ENCODE measurements at regions not wholly inside any gene's neighbourhood (a gene's known extent, or its start where the extent isn't known, plus 50 kb on each side); places are given as distances from the start of the nearest gene placed in this dataset.

DNA sequence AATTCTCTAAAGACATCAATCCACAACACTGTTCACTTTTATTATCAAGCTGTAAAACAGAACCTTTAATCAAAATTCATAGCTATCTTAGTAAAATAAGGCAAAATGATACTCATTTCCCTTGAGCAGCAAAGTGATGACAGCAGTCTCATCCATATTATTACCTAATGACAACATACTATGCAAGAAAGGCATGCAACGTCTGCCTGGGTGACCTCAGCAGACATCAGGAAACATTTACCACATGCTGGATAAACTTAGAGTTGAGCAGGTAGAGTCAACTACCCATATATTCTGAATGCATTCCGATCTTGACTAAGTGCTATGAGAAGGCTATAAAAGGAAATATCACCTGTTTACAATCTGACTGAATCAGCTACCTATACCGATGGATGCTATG, 145.1 kb downstream of the SIPA1L2 start:
- Histone ChIP-seq H3K23ac (ENCODE audit: insufficient read length) (no peak overlapping the region), H2BK20ac (ENCODE audit: low read length) (no peak overlapping the region), H2BK15ac (ENCODE audit: low read length) (no peak overlapping the region), H3K27me3 (replicated peaks in 1 of 4; ENCODE audit: control insufficient read depth in 3 of 4, extremely low read depth in 1 of 4, insufficient read depth in 3 of 4, low read length in 3 of 4) (no peaks in the 10 kb centered on the region), H2BK120ac (replicated peaks; ENCODE audit: low read depth, low read length) (no peak overlapping the region), H2BK12ac (ENCODE audit: low read depth, low read length) (no peak overlapping the region), H3K9ac (replicated peaks in 1 of 4; ENCODE audit: extremely low read depth in 1 of 4, low read depth in 3 of 4, low read length in 3 of 4) (no peak overlapping the region), H3K14ac (ENCODE audit: insufficient read length) (no peak overlapping the region), H3K27ac (ENCODE audit: low read depth, low read length) (no peak overlapping the region), H3K79me2 (ENCODE audit: control insufficient read depth in 1 of 2, insufficient read depth in 2 of 2, low read length in 2 of 2) (no peaks in the 10 kb centered on the region), H2AK5ac (ENCODE audit: low read depth, low read length) (no peak overlapping the region), H3K36me3 (ENCODE audit: control insufficient read depth in 2 of 4, insufficient read depth in 4 of 4, low read length in 3 of 4) (no peaks in the 10 kb centered on the region; a peak in 1 of 8 replicates), H2BK5ac (ENCODE audit: low read depth, low read length) (no peak overlapping the region), H3K9me3 (ENCODE audit: insufficient read depth in 2 of 2, low read depth in 1 of 2, low read length in 1 of 2) (no peaks in the 10 kb centered on the region), H3K23me2 (ENCODE audit: low read depth, low read length) (no peaks in the 10 kb centered on the region), H3K79me1 (ENCODE audit: low read depth, low read length) (no peaks in the 10 kb centered on the region), H3K4me1 (replicated peaks in 1 of 4; ENCODE audit: control insufficient read depth in 3 of 4, insufficient read depth in 4 of 4, low read length in 3 of 4) (no peaks in the 10 kb centered on the region), H3K56ac (replicated peaks; ENCODE audit: insufficient read length, low read depth, low read length) (no peak overlapping the region), H3K4me3 (ENCODE audit: extremely low read depth in 1 of 4, insufficient read depth in 2 of 4, low read depth in 3 of 4, low read length in 4 of 4) (no peak overlapping the region), H3K4ac (replicated peaks; ENCODE audit: insufficient read length, low read depth, low read length) (no peak overlapping the region), H4K5ac (ENCODE audit: insufficient read length, low read depth, low read length) (no peak overlapping the region), H4K91ac (replicated peaks; ENCODE audit: insufficient read length, low read length) (no peak overlapping the region), H4K8ac (ENCODE audit: extremely low read depth, insufficient read depth, low read length) (no peak overlapping the region), H4K20me1 (replicated peaks in 1 of 2; ENCODE audit: control insufficient read depth in 1 of 2, insufficient read depth in 2 of 2, low read length in 2 of 2) (peaks cover 0 to 3% of the 10 kb centered on the region in 2 experiments), H3K4me2 (ENCODE audit: insufficient read depth in 1 of 2, low read depth in 2 of 2, low read length in 2 of 2) (no peak overlapping the region), H2AFZ (ENCODE audit: low read length) (no peak overlapping the region), H3K18ac (ENCODE audit: extremely low read depth, low read length) (no peak overlapping the region)
- no peak for DNase-seq (ENCODE audit: low read depth in 1 of 2, low spot score in 2 of 2)
- WGBS, 2 experiments (ENCODE audit: extremely low coverage in 1 of 2, insufficient coverage in 1 of 2, insufficient read length in 1 of 2, insufficient replicate concordance in 2 of 2, low coverage in 1 of 2, low lambda C conversion rate in 2 of 2, missing lambda C conversion rate in 1 of 2): 69% methylated on average over 3 of the region's 3 CpGs; no CpG with 5 or more reads in 1 of the 2 experiments
- ChIA-PET POLR2A (ENCODE audit: partially characterized antibody) (no interaction called here), CTCF (ENCODE audit: partially characterized antibody) (interaction anchor here (1.0 to 1.6 kb wide), 3 partner anchors 10 to 11 kb away, joined by 3 to 4 read pairs (median 3); no protein-coding TSS in a partner anchor)
- FAIRE-seq: no peak
- TF ChIP-seq EZH2 (IDR thresholded peaks at IDR 0.05; ENCODE audit: low read depth, low read length, severe bottlenecking) (no peak), ASH2L (IDR thresholded peaks at IDR 0.05; ENCODE audit: low read length) (no peak), CBX8 (IDR thresholded peaks at IDR 0.05; ENCODE audit: borderline replicate concordance, low read depth, low read length) (no peak), BCL11A (IDR thresholded peaks at IDR 0.05; ENCODE audit: low read depth in 2 of 2, low read length in 2 of 2) (no peak), RXRA (IDR thresholded peaks at IDR 0.05; ENCODE audit: insufficient read depth, low read depth, low read length) (no peak), SP4 (IDR thresholded peaks at IDR 0.05; ENCODE audit: low read length) (no peak), SIN3A (conservative IDR thresholded peaks at IDR 0.05 in 1 of 2, IDR thresholded peaks at IDR 0.05 in 1 of 2; ENCODE audit: low read depth in 1 of 2, low read length in 2 of 2) (no peak), HDAC2 (IDR thresholded peaks at IDR 0.05; ENCODE audit: borderline replicate concordance in 1 of 2, low read depth in 2 of 2, low read length in 2 of 2) (no peak), RAD21 (IDR thresholded peaks at IDR 0.05 in 1 of 2, conservative IDR thresholded peaks at IDR 0.05 in 1 of 2; ENCODE audit: low read depth in 2 of 2, low read length in 2 of 2) (no peak), RFX5 (IDR thresholded peaks at IDR 0.05; ENCODE audit: borderline replicate concordance, low read depth, low read length) (no peak), FOSL1 (IDR thresholded peaks at IDR 0.05; ENCODE audit: insufficient read depth, low read depth, low read length) (no peak)
- TF ChIP-seq, protein P1, sequence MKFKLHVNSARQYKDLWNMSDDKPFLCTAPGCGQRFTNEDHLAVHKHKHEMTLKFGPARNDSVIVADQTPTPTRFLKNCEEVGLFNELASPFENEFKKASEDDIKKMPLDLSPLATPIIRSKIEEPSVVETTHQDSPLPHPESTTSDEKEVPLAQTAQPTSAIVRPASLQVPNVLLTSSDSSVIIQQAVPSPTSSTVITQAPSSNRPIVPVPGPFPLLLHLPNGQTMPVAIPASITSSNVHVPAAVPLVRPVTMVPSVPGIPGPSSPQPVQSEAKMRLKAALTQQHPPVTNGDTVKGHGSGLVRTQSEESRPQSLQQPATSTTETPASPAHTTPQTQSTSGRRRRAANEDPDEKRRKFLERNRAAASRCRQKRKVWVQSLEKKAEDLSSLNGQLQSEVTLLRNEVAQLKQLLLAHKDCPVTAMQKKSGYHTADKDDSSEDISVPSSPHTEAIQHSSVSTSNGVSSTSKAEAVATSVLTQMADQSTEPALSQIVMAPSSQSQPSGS (IDR thresholded peaks at IDR 0.05; ENCODE audit: low read length): no peak

All from H1 (cell line).